ENCODE measurements at regions not wholly inside any gene's neighbourhood (a gene's known extent, or its start where the extent isn't known, plus 50 kb on each side); places are given as distances from the start of the nearest gene placed in this dataset.
A peak's percentile ranks its signal among the peaks of the same experiment; 100 is the strongest.

DNA sequence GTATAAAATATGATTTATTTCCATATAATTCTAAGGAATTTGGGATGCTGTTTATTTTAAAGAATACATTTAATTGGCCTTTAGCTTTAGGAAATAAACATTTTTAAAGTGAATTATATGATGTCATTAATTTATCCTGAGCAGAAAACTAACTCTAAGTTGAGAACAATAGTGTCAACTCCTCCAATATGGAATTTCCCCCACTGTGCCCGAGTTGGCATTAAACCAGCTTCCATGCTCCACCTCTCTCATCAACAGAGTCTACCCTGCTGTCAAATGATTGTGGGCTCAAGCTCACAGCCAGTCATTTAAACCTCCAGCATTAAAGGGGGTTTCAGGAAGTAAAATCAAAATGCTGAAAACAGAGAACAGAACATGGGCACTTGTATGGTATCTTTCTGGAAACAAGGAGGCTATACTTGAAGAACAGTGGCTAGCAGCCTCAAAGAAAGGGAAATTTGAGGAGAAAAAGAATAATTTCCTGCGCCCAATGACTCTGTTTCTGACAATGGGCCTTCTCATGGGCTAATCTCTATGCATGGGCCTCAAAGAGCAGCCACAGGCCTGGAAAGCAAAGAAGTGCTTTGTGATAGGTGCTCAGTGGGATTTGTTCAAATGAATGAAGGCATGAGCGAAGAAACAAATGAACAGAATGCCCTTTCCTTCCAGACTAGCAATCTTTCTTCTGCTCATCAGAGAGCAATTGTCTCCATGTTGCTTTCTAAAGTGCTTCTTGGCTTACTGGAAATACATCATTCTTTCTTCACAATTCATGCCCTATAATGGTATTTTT lies 252.8 kb downstream of the MTX2 start:
- H4K8ac ChIP-seq (ENCODE audit: low read length) = no peak overlapping the region
- H3K36me3 ChIP-seq (ENCODE audit: control insufficient read depth in 1 of 2, insufficient read depth in 2 of 2, low read depth in 1 of 2, low read length in 2 of 2) = no peaks in the 10 kb centered on the region
- H2AK5ac ChIP-seq (ENCODE audit: low read length, severe bottlenecking) = no peak overlapping the region
- H3K4me3 ChIP-seq (ENCODE audit: insufficient read depth in 1 of 2, low read depth in 1 of 2, low read length in 2 of 2) = no peak overlapping the region
- H3K27ac ChIP-seq (ENCODE audit: low read length, poor library complexity, severe bottlenecking) = no peak overlapping the region
- 70% methylated on average over 3 of the region's 3 CpGs for WGBS
- no peak overlapping the region for H4K91ac ChIP-seq (ENCODE audit: low read length)
- H3K4ac ChIP-seq (ENCODE audit: low read depth in 1 of 2, low read length in 2 of 2) = no peak overlapping the region
- H3K14ac ChIP-seq (ENCODE audit: low read length in 2 of 2) = no peak overlapping the region
- no peak overlapping the region for H3K23ac ChIP-seq (ENCODE audit: low read length in 2 of 2)
- H3K9ac ChIP-seq (ENCODE audit: low read length) = no peak overlapping the region
- no peak overlapping the region for H2BK12ac ChIP-seq (ENCODE audit: low read length in 2 of 2)
- no peak overlapping the region for H2AFZ ChIP-seq (ENCODE audit: low read depth, low read length)
- no peak overlapping the region for H2BK120ac ChIP-seq (ENCODE audit: low read depth, low read length)
- H3K79me1 ChIP-seq (replicated peaks; ENCODE audit: low read length, poor library complexity, severe bottlenecking) = no peaks in the 10 kb centered on the region
- no peak overlapping the region for H3K4me2 ChIP-seq (ENCODE audit: low read length, poor library complexity, severe bottlenecking)
- no peak overlapping the region for H2BK15ac ChIP-seq (ENCODE audit: low read depth, poor library complexity, severe bottlenecking)
- H3K9me3 ChIP-seq (ENCODE audit: control insufficient read depth, low read length) = no peaks in the 10 kb centered on the region
- H3K4me1 ChIP-seq (ENCODE audit: control insufficient read depth, insufficient read depth, low read depth, low read length) = no peaks in the 10 kb centered on the region
- DNase-seq = no peak
- no peak overlapping the region for H2BK5ac ChIP-seq (ENCODE audit: low read depth, low read length, poor library complexity, severe bottlenecking)
- H3K27me3 ChIP-seq (ENCODE audit: control insufficient read depth in 1 of 2, insufficient read depth in 1 of 2, low read length in 2 of 2) = peaks cover 0 to 4% of the 10 kb centered on the region in 2 experiments
- no peak overlapping the region for H3K18ac ChIP-seq (ENCODE audit: low read depth in 1 of 2, low read length in 2 of 2)

GRCh38 chr2:176525086-176525485 lies 255.8 kb downstream of the MTX2 start:
- H3K27ac ChIP-seq (ENCODE audit: low read length, poor library complexity, severe bottlenecking) = no peak overlapping the region
- H3K36me3 ChIP-seq (ENCODE audit: control insufficient read depth in 1 of 2, insufficient read depth in 2 of 2, low read depth in 1 of 2, low read length in 2 of 2) = no peaks in the 10 kb centered on the region
- H3K14ac ChIP-seq (ENCODE audit: low read length in 2 of 2) = no peak overlapping the region
- H3K18ac ChIP-seq (ENCODE audit: low read depth in 1 of 2, low read length in 2 of 2) = no peak overlapping the region
- no peak overlapping the region for H2AFZ ChIP-seq (ENCODE audit: low read depth, low read length)
- no peaks in the 10 kb centered on the region for H3K4me1 ChIP-seq (ENCODE audit: control insufficient read depth, insufficient read depth, low read depth, low read length)
- H2BK12ac ChIP-seq (ENCODE audit: low read length in 2 of 2) = no peak overlapping the region
- H4K8ac ChIP-seq (ENCODE audit: low read length) = no peak overlapping the region
- no peak overlapping the region for H3K4me2 ChIP-seq (ENCODE audit: low read length, poor library complexity, severe bottlenecking)
- H3K23ac ChIP-seq (ENCODE audit: low read length in 2 of 2) = no peak overlapping the region
- H3K4ac ChIP-seq (ENCODE audit: low read depth in 1 of 2, low read length in 2 of 2) = no peak overlapping the region
- no peak overlapping the region for H2BK5ac ChIP-seq (ENCODE audit: low read depth, low read length, poor library complexity, severe bottlenecking)
- H4K91ac ChIP-seq (ENCODE audit: low read length) = no peak overlapping the region
- WGBS = 84% methylated on average over 2 of the region's 2 CpGs
- no peaks in the 10 kb centered on the region for H3K79me1 ChIP-seq (replicated peaks; ENCODE audit: low read length, poor library complexity, severe bottlenecking)
- H3K9ac ChIP-seq (ENCODE audit: low read length) = no peak overlapping the region
- no peak overlapping the region for H3K4me3 ChIP-seq (ENCODE audit: insufficient read depth in 1 of 2, low read depth in 1 of 2, low read length in 2 of 2)
- no peak overlapping the region for H2BK120ac ChIP-seq (ENCODE audit: low read depth, low read length)
- no peak overlapping the region for H2AK5ac ChIP-seq (ENCODE audit: low read length, severe bottlenecking)
- H3K27me3 ChIP-seq (ENCODE audit: control insufficient read depth in 1 of 2, insufficient read depth in 1 of 2, low read length in 2 of 2) = peaks cover 3 to 8% of the 10 kb centered on the region in 2 experiments
- H3K9me3 ChIP-seq (ENCODE audit: control insufficient read depth, low read length) = no peaks in the 10 kb centered on the region
- DNase-seq = no peak
- no peak overlapping the region for H2BK15ac ChIP-seq (ENCODE audit: low read depth, poor library complexity, severe bottlenecking)

GRCh38 chr2:176526995-176527901 lies 258.0 kb downstream of the MTX2 start:
- WGBS = 87% methylated on average over 5 of the region's 6 CpGs

GRCh38 chr2:176531608-176532007 lies 262.4 kb downstream of the MTX2 start:
- 52% methylated on average over 4 of the region's 4 CpGs for WGBS
- no peaks in the 10 kb centered on the region for H3K79me1 ChIP-seq (replicated peaks; ENCODE audit: low read length, poor library complexity, severe bottlenecking)
- H3K14ac ChIP-seq (ENCODE audit: low read length in 2 of 2) = no peak overlapping the region

More at GRCh38 chr2:176526995-176527901, 258.0 kb downstream of the MTX2 start:
- Histone ChIP-seq H3K4me3 (ENCODE audit: insufficient read depth in 1 of 2, low read depth in 1 of 2, low read length in 2 of 2) (peak overlapping the region in 1 of 2 experiments; percentile 20), H3K14ac (ENCODE audit: low read length in 2 of 2) (no peak overlapping the region), H3K9ac (ENCODE audit: low read length) (peak overlapping the region; percentile 4), H3K4me1 (ENCODE audit: control insufficient read depth, insufficient read depth, low read depth, low read length) (no peaks in the 10 kb centered on the region), H4K8ac (ENCODE audit: low read length) (no peak overlapping the region), H3K27me3 (ENCODE audit: control insufficient read depth in 1 of 2, insufficient read depth in 1 of 2, low read length in 2 of 2) (peaks cover 3 to 8% of the 10 kb centered on the region in 2 experiments), H2BK120ac (ENCODE audit: low read depth, low read length) (no peak overlapping the region), H3K4ac (ENCODE audit: low read depth in 1 of 2, low read length in 2 of 2) (no peak overlapping the region), H3K27ac (ENCODE audit: low read length, poor library complexity, severe bottlenecking) (no peak overlapping the region), H4K91ac (ENCODE audit: low read length) (no peak overlapping the region), H3K36me3 (ENCODE audit: control insufficient read depth in 1 of 2, insufficient read depth in 2 of 2, low read depth in 1 of 2, low read length in 2 of 2) (no peaks in the 10 kb centered on the region), H2AFZ (ENCODE audit: low read depth, low read length) (no peak overlapping the region), H2BK5ac (ENCODE audit: low read depth, low read length, poor library complexity, severe bottlenecking) (no peak overlapping the region), H3K23ac (ENCODE audit: low read length in 2 of 2) (no peak overlapping the region), H3K79me1 (replicated peaks; ENCODE audit: low read length, poor library complexity, severe bottlenecking) (no peaks in the 10 kb centered on the region), H2BK15ac (ENCODE audit: low read depth, poor library complexity, severe bottlenecking) (no peak overlapping the region), H3K4me2 (ENCODE audit: low read length, poor library complexity, severe bottlenecking) (no peak overlapping the region), H2AK5ac (ENCODE audit: low read length, severe bottlenecking) (no peak overlapping the region), H3K9me3 (ENCODE audit: control insufficient read depth, low read length) (no peaks in the 10 kb centered on the region), H2BK12ac (ENCODE audit: low read length in 2 of 2) (no peak overlapping the region), H3K18ac (ENCODE audit: low read depth in 1 of 2, low read length in 2 of 2) (no peak overlapping the region)
- DNase-seq = no peak

More at GRCh38 chr2:176531608-176532007, 262.4 kb downstream of the MTX2 start:
- Histone ChIP-seq H2AFZ (ENCODE audit: low read depth, low read length) (no peak overlapping the region), H2BK5ac (ENCODE audit: low read depth, low read length, poor library complexity, severe bottlenecking) (no peak overlapping the region), H3K9me3 (ENCODE audit: control insufficient read depth, low read length) (no peaks in the 10 kb centered on the region), H4K91ac (ENCODE audit: low read length) (no peak overlapping the region), H3K9ac (ENCODE audit: low read length) (no peak overlapping the region), H3K18ac (ENCODE audit: low read depth in 1 of 2, low read length in 2 of 2) (no peak overlapping the region), H4K8ac (ENCODE audit: low read length) (no peak overlapping the region), H3K4me3 (ENCODE audit: insufficient read depth in 1 of 2, low read depth in 1 of 2, low read length in 2 of 2) (no peak overlapping the region), H3K4me1 (ENCODE audit: control insufficient read depth, insufficient read depth, low read depth, low read length) (no peaks in the 10 kb centered on the region), H2BK12ac (ENCODE audit: low read length in 2 of 2) (no peak overlapping the region), H3K23ac (ENCODE audit: low read length in 2 of 2) (no peak overlapping the region), H3K27ac (ENCODE audit: low read length, poor library complexity, severe bottlenecking) (no peak overlapping the region), H2AK5ac (ENCODE audit: low read length, severe bottlenecking) (no peak overlapping the region), H3K4me2 (ENCODE audit: low read length, poor library complexity, severe bottlenecking) (no peak overlapping the region), H3K27me3 (ENCODE audit: control insufficient read depth in 1 of 2, insufficient read depth in 1 of 2, low read length in 2 of 2) (peaks cover 3 to 9% of the 10 kb centered on the region in 2 experiments), H3K4ac (ENCODE audit: low read depth in 1 of 2, low read length in 2 of 2) (no peak overlapping the region), H3K36me3 (ENCODE audit: control insufficient read depth in 1 of 2, insufficient read depth in 2 of 2, low read depth in 1 of 2, low read length in 2 of 2) (no peaks in the 10 kb centered on the region), H2BK15ac (ENCODE audit: low read depth, poor library complexity, severe bottlenecking) (no peak overlapping the region), H2BK120ac (ENCODE audit: low read depth, low read length) (no peak overlapping the region)
- DNase-seq = no peak
